ENCODE measurements at regions not wholly inside any gene's neighbourhood (a gene's known extent, or its start where the extent isn't known, plus 50 kb on each side); places are given as distances from the start of the nearest gene placed in this dataset.

DNA sequence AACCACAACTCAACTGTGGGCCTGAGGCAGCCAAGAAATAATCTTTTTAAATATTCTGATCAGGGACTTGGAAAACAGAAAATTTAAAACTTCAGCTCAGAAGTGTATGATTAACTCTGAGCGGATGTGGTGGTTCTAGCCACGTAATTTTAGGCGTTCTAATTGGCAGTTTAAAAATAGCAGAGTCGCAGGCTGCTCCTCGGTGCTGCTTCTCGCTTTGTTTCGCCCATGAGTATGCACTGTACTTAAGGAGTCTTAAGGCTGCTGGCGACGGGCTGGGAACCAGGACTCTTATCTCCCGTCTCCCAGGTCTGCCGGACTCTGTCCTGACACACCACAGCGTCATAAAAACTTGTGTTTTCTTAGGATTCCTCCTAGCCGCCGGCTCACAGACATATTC, 113.4 kb upstream of the PELI2 start:
- TF ChIP-seq ZNF274 (IDR thresholded peaks at IDR 0.05; ENCODE audit: low read depth, low read length) = no peak
- TF ChIP-seq SUZ12 (IDR thresholded peaks at IDR 0.05; ENCODE audit: extremely low read depth, insufficient read depth, insufficient read length) = no peak
